ENCODE measurements at regions not wholly inside any gene's neighbourhood (a gene's known extent, or its start where the extent isn't known, plus 50 kb on each side); places are given as distances from the start of the nearest gene placed in this dataset.

DNA sequence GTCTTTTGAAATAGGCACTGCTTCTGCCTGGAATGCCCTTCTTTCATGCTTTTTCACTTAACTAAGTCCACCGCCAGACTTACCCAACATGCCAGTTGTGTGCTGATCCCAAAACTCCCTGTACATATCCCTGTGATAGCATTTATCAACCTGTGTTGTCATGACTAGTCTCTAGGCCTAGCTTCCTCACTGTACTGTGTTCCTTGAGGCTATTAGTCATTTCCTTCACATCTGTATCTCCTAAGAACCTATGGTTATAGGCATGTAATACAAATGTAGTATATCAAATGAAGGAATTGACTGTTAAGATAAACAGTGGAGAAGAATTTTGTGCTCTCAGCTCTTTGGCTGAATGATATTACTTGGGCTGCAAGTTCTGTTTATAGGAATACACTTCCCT is 184.3 kb downstream of the CYRIA start:
- H3K36me3 ChIP-seq: no peaks in the 10 kb centered on the region
- 81% methylated on average over 1 of the region's 1 CpG for WGBS
- H3K9me3 ChIP-seq: no peaks in the 10 kb centered on the region
- no peaks in the 10 kb centered on the region for H3K4me1 ChIP-seq
- no peak for DNase-seq (ENCODE audit: low spot score in 2 of 2)
- H3K27ac ChIP-seq: no peak overlapping the region
- TF ChIP-seq EP300 (IDR thresholded peaks at IDR 0.05) (no peak), POLR2A (IDR thresholded peaks at IDR 0.05) (no peak), POLR2AphosphoS5 (IDR thresholded peaks at IDR 0.05) (no peak)
- TF ChIP-seq, protein P1, sequence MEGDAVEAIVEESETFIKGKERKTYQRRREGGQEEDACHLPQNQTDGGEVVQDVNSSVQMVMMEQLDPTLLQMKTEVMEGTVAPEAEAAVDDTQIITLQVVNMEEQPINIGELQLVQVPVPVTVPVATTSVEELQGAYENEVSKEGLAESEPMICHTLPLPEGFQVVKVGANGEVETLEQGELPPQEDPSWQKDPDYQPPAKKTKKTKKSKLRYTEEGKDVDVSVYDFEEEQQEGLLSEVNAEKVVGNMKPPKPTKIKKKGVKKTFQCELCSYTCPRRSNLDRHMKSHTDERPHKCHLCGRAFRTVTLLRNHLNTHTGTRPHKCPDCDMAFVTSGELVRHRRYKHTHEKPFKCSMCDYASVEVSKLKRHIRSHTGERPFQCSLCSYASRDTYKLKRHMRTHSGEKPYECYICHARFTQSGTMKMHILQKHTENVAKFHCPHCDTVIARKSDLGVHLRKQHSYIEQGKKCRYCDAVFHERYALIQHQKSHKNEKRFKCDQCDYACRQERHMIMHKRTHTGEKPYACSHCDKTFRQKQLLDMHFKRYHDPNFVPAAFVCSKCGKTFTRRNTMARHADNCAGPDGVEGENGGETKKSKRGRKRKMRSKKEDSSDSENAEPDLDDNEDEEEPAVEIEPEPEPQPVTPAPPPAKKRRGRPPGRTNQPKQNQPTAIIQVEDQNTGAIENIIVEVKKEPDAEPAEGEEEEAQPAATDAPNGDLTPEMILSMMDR (IDR thresholded peaks at IDR 0.05): no peak
- no peaks in the 10 kb centered on the region for H3K27me3 ChIP-seq
- H3K4me3 ChIP-seq: no peak overlapping the region

DNA sequence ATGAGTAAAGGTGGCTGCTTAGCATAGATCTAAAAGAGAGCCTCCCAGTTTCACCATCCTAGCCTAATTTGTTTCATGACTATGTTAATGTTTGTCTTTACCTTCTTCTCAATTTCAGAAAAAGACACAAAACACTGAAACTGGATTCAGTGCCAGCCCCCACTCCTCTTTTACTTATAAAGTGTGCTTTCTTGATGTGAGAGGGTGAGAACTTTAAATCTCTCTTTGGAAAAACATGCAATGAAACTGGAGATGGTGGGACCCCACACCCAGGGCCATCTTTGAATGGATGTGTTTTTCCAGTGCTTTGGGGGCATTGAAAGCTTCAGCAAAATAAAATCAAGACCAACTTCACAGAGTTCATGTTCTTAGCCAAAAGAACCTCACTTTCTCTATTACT is 185.9 kb downstream of the CYRIA start:
- peaks cover 3% of the 10 kb centered on the region for H3K4me1 ChIP-seq
- TF ChIP-seq, protein P1 (IDR thresholded peaks at IDR 0.05): no peak
- no peak for TF ChIP-seq POLR2A (IDR thresholded peaks at IDR 0.05)
- no peak for TF ChIP-seq POLR2AphosphoS5 (IDR thresholded peaks at IDR 0.05)
- no peak for TF ChIP-seq EP300 (IDR thresholded peaks at IDR 0.05)
- H3K4me3 ChIP-seq: no peak overlapping the region
- H3K36me3 ChIP-seq: no peaks in the 10 kb centered on the region
- H3K27me3 ChIP-seq: no peaks in the 10 kb centered on the region
- no peak overlapping the region for H3K27ac ChIP-seq
- no peak for DNase-seq (ENCODE audit: low spot score in 2 of 2)
- no peaks in the 10 kb centered on the region for H3K9me3 ChIP-seq

DNA sequence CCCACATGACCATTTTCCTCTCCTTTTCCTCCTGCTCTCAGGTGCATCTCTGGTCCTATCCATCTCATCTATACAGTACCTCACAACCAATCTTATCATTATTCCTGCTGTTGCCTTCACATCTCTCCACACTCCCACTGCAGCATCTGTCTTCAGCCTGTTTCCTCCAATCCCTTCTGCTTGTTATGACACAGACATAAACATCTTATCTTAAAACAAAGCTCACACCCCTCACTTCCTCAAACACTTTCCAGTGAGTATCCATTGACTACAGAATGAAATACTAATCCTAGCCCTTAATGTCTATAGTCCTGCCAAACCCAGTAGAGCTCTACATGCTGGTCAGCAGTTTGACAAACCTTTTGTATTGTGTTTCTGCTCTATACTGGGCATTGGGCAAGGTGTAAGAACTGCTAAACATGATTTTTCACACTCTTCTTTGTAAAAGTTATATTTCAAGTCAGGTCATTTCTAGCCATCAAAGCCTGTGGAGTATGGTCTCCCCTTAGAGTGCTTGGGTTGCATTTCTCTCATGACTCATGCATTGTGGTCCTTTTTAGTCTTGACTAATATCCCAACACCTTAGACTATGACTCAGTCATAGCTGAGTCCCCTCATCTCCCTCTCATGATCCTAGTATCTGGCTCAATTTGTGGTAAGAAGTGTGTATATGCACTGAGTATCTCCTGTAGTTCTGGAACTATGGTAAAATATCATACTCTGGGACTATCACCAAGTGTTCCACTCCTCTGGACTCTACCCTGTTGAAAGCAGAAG is 187.0 kb downstream of the CYRIA start:
- no peak overlapping the region for H3K4me3 ChIP-seq
- H3K36me3 ChIP-seq: no peaks in the 10 kb centered on the region
- no peaks in the 10 kb centered on the region for H3K27me3 ChIP-seq
- TF ChIP-seq POLR2A (IDR thresholded peaks at IDR 0.05) (no peak), POLR2AphosphoS5 (IDR thresholded peaks at IDR 0.05) (no peak), EP300 (IDR thresholded peaks at IDR 0.05) (no peak)
- TF ChIP-seq, protein P1 (IDR thresholded peaks at IDR 0.05): no peak
- H3K9me3 ChIP-seq: no peaks in the 10 kb centered on the region
- no peak for DNase-seq (ENCODE audit: low spot score in 2 of 2)
- no peak overlapping the region for H3K27ac ChIP-seq
- peaks cover 3% of the 10 kb centered on the region for H3K4me1 ChIP-seq

DNA sequence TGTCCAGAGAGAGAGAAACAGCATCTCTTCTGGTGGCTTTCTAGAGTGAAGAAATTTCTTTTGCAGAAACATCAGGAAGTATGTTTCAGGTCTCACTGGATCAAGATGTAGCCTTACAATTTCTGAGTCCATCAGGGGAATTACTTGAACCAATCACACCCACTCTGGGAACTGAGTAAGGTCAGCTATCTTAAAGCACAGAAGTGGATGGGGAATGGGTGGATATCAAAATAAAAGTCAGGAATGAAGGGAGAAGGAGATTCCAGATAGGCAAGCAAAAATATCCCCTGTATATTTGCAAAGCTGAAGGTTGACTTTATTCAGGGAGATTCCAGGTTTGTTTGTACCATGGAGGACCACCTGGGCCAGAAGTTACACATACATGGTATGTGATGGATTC is 188.0 kb downstream of the CYRIA start:
- no peak overlapping the region for H3K27ac ChIP-seq
- TF ChIP-seq POLR2AphosphoS5 (IDR thresholded peaks at IDR 0.05) (no peak), EP300 (IDR thresholded peaks at IDR 0.05) (no peak)
- H3K36me3 ChIP-seq: no peaks in the 10 kb centered on the region
- no peak for DNase-seq (ENCODE audit: low spot score in 2 of 2)
- no peaks in the 10 kb centered on the region for H3K27me3 ChIP-seq
- no peaks in the 10 kb centered on the region for H3K9me3 ChIP-seq
- H3K4me1 ChIP-seq: peaks cover 3% of the 10 kb centered on the region
- no peak overlapping the region for H3K4me3 ChIP-seq

DNA sequence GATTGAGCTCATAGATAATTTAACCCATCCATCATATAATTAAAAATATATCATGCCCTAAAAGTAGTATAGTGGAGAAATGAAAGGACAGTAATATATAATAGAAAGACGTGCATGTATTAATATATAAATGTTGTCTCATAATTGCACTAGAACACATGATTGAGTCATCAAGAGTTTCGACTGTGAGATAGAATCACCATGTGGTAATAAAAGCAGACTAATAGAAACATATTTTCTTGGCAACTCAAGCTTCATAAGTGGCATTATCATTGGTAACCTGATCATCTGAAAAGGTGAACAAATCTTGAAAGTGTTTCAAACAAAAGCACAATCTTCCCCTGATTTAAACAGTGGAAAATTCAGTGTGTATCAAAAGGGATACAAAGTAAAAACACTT is 188.8 kb downstream of the CYRIA start:
- peaks cover 3% of the 10 kb centered on the region for H3K4me1 ChIP-seq
- no peaks in the 10 kb centered on the region for H3K9me3 ChIP-seq
- TF ChIP-seq POLR2AphosphoS5 (IDR thresholded peaks at IDR 0.05) (no peak), POLR2A (IDR thresholded peaks at IDR 0.05) (no peak)
- no peaks in the 10 kb centered on the region for H3K27me3 ChIP-seq
- no peak overlapping the region for H3K27ac ChIP-seq
- DNase-seq (ENCODE audit: low spot score in 2 of 2): no peak
- H3K36me3 ChIP-seq: no peaks in the 10 kb centered on the region
- 21% methylated on average over 2 of the region's 2 CpGs for WGBS
- H3K4me3 ChIP-seq: no peak overlapping the region

DNA sequence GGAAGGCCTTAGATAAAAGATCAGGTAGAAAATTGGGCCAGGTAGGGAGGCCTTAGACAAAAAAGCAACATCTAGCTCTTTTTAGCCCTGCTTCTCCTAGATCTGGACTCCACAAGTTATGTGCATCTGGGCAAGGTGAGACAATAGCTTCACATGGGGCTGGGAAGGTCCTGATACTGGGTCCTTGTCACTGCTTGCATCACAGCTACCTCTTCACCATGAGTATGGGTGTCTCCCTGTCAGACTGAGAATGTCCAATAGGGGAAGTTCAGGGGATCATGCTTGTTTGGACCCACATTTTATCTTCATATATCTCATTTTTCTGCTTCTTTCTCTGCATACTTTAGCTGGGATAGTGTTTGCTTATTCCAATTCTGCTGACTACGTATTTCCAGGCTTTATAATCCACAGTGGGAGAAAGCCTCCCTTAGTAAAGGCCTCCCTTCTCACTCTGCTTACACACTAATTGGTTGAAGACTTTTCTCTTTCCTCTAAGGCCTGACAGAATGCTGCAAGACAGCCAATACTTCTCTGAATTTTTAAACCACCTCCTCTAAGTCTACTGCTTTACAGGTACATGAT is 189.6 kb downstream of the CYRIA start:
- no peak for TF ChIP-seq POLR2A (IDR thresholded peaks at IDR 0.05)
- no peak for TF ChIP-seq EP300 (IDR thresholded peaks at IDR 0.05)
- TF ChIP-seq, protein P1 (IDR thresholded peaks at IDR 0.05): no peak
- TF ChIP-seq POLR2AphosphoS5 (IDR thresholded peaks at IDR 0.05): no peak
- peak overlapping the region; percentile 54 for H3K27ac ChIP-seq
- 96% methylated on average over 1 of the region's 1 CpG for WGBS
- DNase-seq (ENCODE audit: low spot score in 2 of 2): no peak
- peaks cover 3% of the 10 kb centered on the region for H3K4me1 ChIP-seq
- H3K9me3 ChIP-seq: no peaks in the 10 kb centered on the region
- no peaks in the 10 kb centered on the region for H3K36me3 ChIP-seq
- H3K4me3 ChIP-seq: no peak overlapping the region
- no peaks in the 10 kb centered on the region for H3K27me3 ChIP-seq
